Coronary artery (tissue), 2 donors: ENCODE measurements at regions not wholly inside any gene's neighbourhood (a gene's known extent, or its start where the extent isn't known, plus 50 kb on each side); places are given as distances from the start of the nearest gene placed in this dataset.

ENCODE experiments used
- DNase-seq: peaks from one replicate; pipeline ENCODE4 v3.0.0-alpha.2; 2017; ENCODE audit warnings: low spot score
- H3K27ac ChIP-seq, 2 donors: fragments of 200-600 bp; sonication (generic); one replicate each; pipeline ENCODE4 v1.5.1; 2016 to 2019
- H3K4me3 ChIP-seq: fragments of 200-600 bp; sonication (generic); 2 replicates; pipeline ENCODE4 v1.5.1; 2016; ENCODE audit warnings: mild to moderate bottlenecking, moderate library complexity
- TF ChIP-seq, protein P1 (sequence below): fragments of 200-600 bp; sonication (generic); IDR thresholded peaks from one replicate; pipeline ENCODE4 v1.5.1; 2019; ENCODE audit warnings: antibody characterized with exemption

GRCh38 chr18:76592981-76593381 lies 97.9 kb upstream of the ZNF516 start:
- Histone ChIP-seq H3K4me3 (no peak overlapping the region), H3K27ac (no peak overlapping the region)
- DNase-seq = no peak
- TF ChIP-seq, protein P1, sequence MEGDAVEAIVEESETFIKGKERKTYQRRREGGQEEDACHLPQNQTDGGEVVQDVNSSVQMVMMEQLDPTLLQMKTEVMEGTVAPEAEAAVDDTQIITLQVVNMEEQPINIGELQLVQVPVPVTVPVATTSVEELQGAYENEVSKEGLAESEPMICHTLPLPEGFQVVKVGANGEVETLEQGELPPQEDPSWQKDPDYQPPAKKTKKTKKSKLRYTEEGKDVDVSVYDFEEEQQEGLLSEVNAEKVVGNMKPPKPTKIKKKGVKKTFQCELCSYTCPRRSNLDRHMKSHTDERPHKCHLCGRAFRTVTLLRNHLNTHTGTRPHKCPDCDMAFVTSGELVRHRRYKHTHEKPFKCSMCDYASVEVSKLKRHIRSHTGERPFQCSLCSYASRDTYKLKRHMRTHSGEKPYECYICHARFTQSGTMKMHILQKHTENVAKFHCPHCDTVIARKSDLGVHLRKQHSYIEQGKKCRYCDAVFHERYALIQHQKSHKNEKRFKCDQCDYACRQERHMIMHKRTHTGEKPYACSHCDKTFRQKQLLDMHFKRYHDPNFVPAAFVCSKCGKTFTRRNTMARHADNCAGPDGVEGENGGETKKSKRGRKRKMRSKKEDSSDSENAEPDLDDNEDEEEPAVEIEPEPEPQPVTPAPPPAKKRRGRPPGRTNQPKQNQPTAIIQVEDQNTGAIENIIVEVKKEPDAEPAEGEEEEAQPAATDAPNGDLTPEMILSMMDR = no peak

- no peak overlapping the region for H3K4me3 ChIP-seq
Observed at GRCh38 chr18:76592096-76592495, 97.1 kb upstream of the ZNF516 start.

GRCh38 chr18:76589866-76590265 lies 94.8 kb upstream of the ZNF516 start:
- TF ChIP-seq, protein P1 = no peak
- no peak overlapping the region for H3K4me3 ChIP-seq
- DNase-seq = no peak
- no peak overlapping the region for H3K27ac ChIP-seq

More at GRCh38 chr18:76592096-76592495, 97.1 kb upstream of the ZNF516 start:
- TF ChIP-seq, protein P1 = no peak
- DNase-seq = no peak
- no peak overlapping the region for H3K27ac ChIP-seq

DNA sequence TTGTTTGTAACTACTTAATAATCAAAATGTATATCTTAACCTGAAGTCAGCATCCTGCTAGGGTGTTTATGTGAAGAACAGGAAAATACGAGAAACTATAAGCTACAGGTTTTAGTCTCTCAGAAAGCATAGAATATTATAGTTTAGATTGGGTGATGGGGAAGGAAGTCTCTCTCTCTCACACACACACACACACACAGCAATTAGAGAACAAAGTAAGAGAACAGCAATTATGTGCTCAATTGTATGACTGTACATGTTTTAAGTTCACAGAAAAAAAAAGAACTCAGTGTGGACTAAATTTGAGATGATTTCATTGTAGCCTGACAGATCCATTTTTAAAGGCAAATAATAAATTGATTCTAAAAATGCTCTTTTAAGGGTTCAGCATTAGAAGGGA lies 94.3 kb upstream of the ZNF516 start:
- no peak overlapping the region for H3K27ac ChIP-seq
- no peak for DNase-seq
- H3K4me3 ChIP-seq = peak overlapping the region; percentile 61
- TF ChIP-seq, protein P1 = no peak

- Histone ChIP-seq H3K27ac (no peak overlapping the region), H3K4me3 (peak overlapping the region; percentile 61)
- TF ChIP-seq, protein P1 = no peak
- no peak for DNase-seq
Observed at GRCh38 chr18:76588601-76589226, 93.7 kb upstream of the ZNF516 start.

GRCh38 chr18:76587879-76588271 lies 92.8 kb upstream of the ZNF516 start:
- Histone ChIP-seq H3K27ac (no peak overlapping the region), H3K4me3 (no peak overlapping the region)
- no peak for DNase-seq
- TF ChIP-seq, protein P1 = no peak

DNA sequence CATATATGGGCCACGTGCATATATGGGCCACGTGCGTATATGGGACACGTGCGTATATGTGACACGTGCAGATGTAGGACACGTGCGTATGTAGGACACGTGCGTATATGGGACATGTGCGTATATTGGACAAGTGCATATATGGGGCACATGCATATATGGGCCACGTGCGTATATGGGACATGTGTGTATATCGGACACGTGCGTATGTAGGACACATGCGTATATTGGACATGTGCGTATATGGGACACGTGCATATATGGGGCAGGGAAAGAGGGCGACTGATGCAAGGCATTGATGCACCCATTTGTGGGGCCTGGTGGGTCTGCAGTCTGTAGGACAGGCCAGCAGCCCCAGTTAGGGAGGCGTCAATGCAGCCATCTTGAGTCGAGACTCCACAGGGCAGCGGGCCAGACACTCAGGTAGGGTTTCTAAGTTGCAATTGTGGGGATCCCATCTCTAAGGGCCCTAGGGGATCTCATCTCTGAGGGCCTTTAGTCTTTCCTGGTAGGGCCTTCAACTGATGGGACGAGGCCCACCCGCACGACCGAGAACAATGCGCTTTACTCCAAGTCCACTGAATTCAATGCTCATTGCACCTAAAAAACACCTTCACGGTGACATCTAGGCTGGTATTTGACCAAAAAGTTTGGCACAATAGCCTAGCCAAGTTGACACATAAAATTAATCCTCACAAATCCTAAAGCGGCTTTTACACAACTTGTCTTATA lies 92.3 kb upstream of the ZNF516 start:
- TF ChIP-seq, protein P1 = no peak
- no peak overlapping the region for H3K27ac ChIP-seq
- no peak for DNase-seq

More for the DNA sequence above, 92.3 kb upstream of the ZNF516 start:
- no peak overlapping the region for H3K4me3 ChIP-seq
